GM06990 (cell line): ENCODE measurements at regions not wholly inside any gene's neighbourhood (a gene's known extent, or its start where the extent isn't known, plus 50 kb on each side); places are given as distances from the start of the nearest gene placed in this dataset.

Experiments
- DNase-seq: peaks from one replicate; pipeline ENCODE4 v3.0.0-alpha.2; 2011; ENCODE audit not compliant: insufficient read length; ENCODE audit errors: extremely low read depth
- H3K27me3 ChIP-seq: replicated peaks from 2 replicates; pipeline ENCODE4 v1.6.0; 2011; ENCODE audit warnings: low read length; ENCODE audit not compliant: control insufficient read depth, insufficient read depth
- H3K36me3 ChIP-seq: 2 replicates; pipeline ENCODE4 v1.5.1; 2011; ENCODE audit warnings: low read length; ENCODE audit not compliant: control insufficient read depth, insufficient read depth
- H3K4me3 ChIP-seq: replicated peaks from 2 replicates; pipeline ENCODE4 v1.5.1; 2011; ENCODE audit warnings: low read depth, mild to moderate bottlenecking, control low read depth, low read length
- TF ChIP-seq, protein P1 (sequence below): IDR thresholded peaks from 2 replicates; pipeline ENCODE4 v1.5.1; 2011; ENCODE audit warnings: low read length, control low read depth, mild to moderate bottlenecking, inconsistent platforms; ENCODE audit not compliant: insufficient read depth, poor library complexity, severe bottlenecking

DNA sequence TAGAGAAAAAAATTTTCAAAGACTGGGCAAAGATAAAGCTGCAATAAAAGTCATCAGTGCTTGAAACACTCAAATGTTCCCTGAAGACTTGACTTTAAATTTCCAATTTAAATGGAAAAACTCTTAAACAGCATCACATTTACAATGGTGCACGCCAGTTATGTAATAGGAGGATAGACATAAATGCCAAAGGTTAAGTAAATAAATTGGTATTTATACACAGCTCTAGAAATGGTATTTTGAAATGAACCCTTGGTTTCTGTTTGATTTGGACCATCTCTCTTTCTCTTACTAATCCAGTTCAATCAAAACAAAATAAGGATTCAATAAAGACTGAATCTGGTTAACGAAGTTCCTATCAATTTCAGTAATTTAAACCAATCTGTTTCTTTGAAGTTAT, 272.6 kb downstream of the GPM6A start:
- H3K36me3 ChIP-seq: no peaks in the 10 kb centered on the region
- no peak overlapping the region for H3K4me3 ChIP-seq
- TF ChIP-seq, protein P1, sequence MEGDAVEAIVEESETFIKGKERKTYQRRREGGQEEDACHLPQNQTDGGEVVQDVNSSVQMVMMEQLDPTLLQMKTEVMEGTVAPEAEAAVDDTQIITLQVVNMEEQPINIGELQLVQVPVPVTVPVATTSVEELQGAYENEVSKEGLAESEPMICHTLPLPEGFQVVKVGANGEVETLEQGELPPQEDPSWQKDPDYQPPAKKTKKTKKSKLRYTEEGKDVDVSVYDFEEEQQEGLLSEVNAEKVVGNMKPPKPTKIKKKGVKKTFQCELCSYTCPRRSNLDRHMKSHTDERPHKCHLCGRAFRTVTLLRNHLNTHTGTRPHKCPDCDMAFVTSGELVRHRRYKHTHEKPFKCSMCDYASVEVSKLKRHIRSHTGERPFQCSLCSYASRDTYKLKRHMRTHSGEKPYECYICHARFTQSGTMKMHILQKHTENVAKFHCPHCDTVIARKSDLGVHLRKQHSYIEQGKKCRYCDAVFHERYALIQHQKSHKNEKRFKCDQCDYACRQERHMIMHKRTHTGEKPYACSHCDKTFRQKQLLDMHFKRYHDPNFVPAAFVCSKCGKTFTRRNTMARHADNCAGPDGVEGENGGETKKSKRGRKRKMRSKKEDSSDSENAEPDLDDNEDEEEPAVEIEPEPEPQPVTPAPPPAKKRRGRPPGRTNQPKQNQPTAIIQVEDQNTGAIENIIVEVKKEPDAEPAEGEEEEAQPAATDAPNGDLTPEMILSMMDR: no peak
- no peak for DNase-seq
- no peaks in the 10 kb centered on the region for H3K27me3 ChIP-seq

DNA sequence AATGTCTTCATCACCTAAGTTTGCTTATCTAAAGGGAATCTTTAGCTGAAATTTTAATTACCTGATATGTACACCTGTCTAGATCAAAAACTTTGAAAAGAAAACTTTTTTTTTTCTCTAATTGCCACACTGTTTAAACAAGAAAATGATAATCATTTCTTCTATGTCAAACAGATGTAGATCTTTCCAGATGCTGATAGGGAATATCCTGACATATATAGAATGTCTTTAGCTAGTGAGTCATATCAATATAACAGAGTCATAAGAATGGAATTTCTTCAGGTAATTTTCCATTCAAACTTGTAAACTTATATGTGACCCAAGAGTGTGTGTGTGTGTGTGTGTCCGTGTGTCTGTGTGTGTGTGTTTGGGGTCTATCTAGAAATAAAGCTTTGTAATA, 271.9 kb downstream of the GPM6A start:
- H3K27me3 ChIP-seq: no peaks in the 10 kb centered on the region
- no peaks in the 10 kb centered on the region for H3K36me3 ChIP-seq
- no peak for DNase-seq
- TF ChIP-seq, protein P1: no peak
- H3K4me3 ChIP-seq: no peak overlapping the region

DNA sequence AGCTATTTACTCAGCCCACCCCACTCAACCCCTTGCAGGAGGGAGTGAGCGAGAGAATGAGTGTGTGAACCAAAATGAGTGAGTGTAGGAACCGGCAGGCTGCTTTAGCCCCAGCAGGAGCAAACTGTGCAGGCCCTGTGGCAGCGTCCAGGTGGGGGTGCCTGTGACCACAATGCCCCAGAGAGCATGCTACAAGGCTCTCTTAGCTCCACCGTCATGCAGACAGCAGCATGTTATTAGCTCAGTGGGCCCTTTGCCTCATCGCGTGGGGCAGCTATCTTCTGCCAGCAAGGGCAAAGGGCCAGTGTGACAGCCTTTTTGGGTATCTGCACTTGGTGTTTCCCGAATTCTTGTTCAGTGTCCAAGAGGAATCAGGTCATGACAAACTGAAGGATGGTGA, 271.3 kb downstream of the GPM6A start:
- no peak for DNase-seq
- Histone ChIP-seq H3K4me3 (no peak overlapping the region), H3K36me3 (no peaks in the 10 kb centered on the region), H3K27me3 (no peaks in the 10 kb centered on the region)
- TF ChIP-seq, protein P1: no peak

DNA sequence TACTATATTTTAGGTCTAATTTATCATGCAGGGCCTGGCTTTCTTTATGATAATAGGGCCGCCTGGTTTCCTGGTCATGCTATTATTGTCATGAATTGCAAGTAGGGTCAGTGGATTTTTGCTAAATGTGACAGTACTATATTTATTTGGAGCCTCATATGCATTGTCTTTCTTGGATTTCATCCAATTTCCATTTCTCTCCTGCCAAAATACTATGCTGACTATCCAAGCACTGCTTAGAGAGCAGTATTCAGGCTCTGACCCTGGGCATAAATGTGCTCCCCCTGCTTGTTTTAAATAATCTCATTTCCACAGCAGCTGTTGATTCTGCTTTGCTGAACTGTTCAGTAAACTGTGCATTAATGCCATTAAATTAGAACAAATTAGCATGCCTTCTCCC, 269.3 kb downstream of the GPM6A start:
- Histone ChIP-seq H3K27me3 (no peaks in the 10 kb centered on the region), H3K4me3 (no peak overlapping the region), H3K36me3 (no peaks in the 10 kb centered on the region)
- TF ChIP-seq, protein P1: no peak
- no peak for DNase-seq

DNA sequence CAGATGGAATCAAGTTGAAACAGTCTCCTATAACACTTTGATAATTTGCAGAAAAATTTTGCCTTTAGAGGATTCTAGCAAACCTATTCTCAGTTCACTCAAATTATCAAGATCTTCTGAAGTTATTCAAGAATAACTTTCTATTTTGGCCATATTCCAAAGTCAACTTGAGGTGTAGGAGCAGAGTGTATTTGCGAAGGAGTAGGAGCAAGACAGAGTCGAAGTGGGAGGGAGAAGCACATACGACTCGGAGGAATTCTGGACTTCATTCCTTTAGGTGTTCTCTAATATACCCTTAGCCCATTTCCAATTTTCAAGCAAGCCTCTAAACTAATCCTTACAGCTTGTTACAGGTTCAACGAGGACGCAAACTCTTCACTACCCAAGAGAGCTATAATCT, 252.9 kb downstream of the GPM6A start:
- Histone ChIP-seq H3K4me3 (no peak overlapping the region), H3K36me3 (no peaks in the 10 kb centered on the region), H3K27me3 (no peaks in the 10 kb centered on the region; the same call in 1 of the 2 replicates)
- DNase-seq: no peak
- TF ChIP-seq, protein P1: no peak

DNA sequence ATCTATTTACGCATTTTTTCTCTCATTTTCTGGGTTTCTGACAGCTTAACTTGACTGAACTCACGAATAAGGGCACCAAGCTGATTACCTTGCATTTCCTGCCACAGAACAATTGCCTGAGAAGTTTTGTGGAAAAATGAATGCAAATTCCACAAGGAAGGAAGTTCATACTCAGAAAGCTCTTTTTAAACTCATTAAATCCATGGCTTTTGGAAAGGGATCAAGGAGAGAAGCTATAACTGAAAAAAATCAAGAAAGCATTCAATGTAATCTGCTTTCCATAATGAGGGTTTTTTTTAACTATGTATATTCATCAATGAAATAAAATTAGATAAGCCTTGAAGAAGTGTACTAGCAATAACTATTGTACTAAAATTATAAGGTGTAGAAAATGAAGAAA, 252.5 kb downstream of the GPM6A start:
- Histone ChIP-seq H3K36me3 (no peaks in the 10 kb centered on the region), H3K4me3 (no peak overlapping the region), H3K27me3 (no peaks in the 10 kb centered on the region; the same call in 1 of the 2 replicates)
- TF ChIP-seq, protein P1: no peak
- no peak for DNase-seq
